D721Med (cell line): ENCODE measurements at regions not wholly inside any gene's neighbourhood (a gene's known extent, or its start where the extent isn't known, plus 50 kb on each side); places are given as distances from the start of the nearest gene placed in this dataset.

Source experiments
- DNase-seq: peaks from one replicate; pipeline ENCODE4 v3.0.0; 2011; ENCODE audit warnings: low spot score; ENCODE audit not compliant: insufficient read length
- FAIRE-seq: peaks from 2 replicates; lab custom pipeline; 2011; peaks lifted over from hg19 to GRCh38; lab: Jason Lieb, UNC
- CTCF ChIP-seq: IDR thresholded peaks from 2 replicates; pipeline ENCODE4 v1.5.1; 2012; ENCODE audit warnings: mild to moderate bottlenecking, control low read depth; ENCODE audit not compliant: insufficient read depth; ENCODE audit errors: missing control alignments

GRCh38 chr10:52484206-52485065, 170.4 kb downstream of the DKK1 start:
- FAIRE-seq (no peak), DNase-seq (no peak)
- no peak for TF ChIP-seq CTCF

- no peak for FAIRE-seq
- DNase-seq = no peak
- no peak for TF ChIP-seq CTCF
Measured at GRCh38 chr10:52485462-52485861, 171.4 kb downstream of the DKK1 start.

GRCh38 chr10:52486840-52487611, 172.9 kb downstream of the DKK1 start:
- no peak for FAIRE-seq
- DNase-seq = no peak
- no peak for TF ChIP-seq CTCF

GRCh38 chr10:52488606-52489485, 174.8 kb downstream of the DKK1 start:
- FAIRE-seq (no peak), DNase-seq (no peak)
- peak; percentile 34 for TF ChIP-seq CTCF

GRCh38 chr10:52491246-52491995, 177.3 kb downstream of the DKK1 start:
- no peak for FAIRE-seq
- no peak for DNase-seq
- TF ChIP-seq CTCF = no peak

- DNase-seq (no peak), FAIRE-seq (no peak)
Measured at GRCh38 chr10:52499281-52499680, 185.2 kb downstream of the DKK1 start.

More at GRCh38 chr10:52499281-52499680, 185.2 kb downstream of the DKK1 start:
- TF ChIP-seq CTCF = no peak
